SK-N-SH treated with all-trans-retinoic acid at 6 μM for 48 hours (cell line): ENCODE measurements at regions not wholly inside any gene's neighbourhood (a gene's known extent, or its start where the extent isn't known, plus 50 kb on each side); places are given as distances from the start of the nearest gene placed in this dataset.

Experiments used
- ATAC-seq: fragments of 200-7000 bp; cut with Tn5 transposase; 3 replicates; pipeline ENCODE4 v1.9.1; 2020; ENCODE audit warnings: mild to moderate bottlenecking, moderate library complexity
- ARNTL ChIP-seq: fragments of 450-650 bp; formaldehyde crosslinking; IDR thresholded peaks from 2 replicates; pipeline ENCODE4 v1.5.0; 2020; ENCODE audit warnings: low read depth, mild to moderate bottlenecking, moderate library complexity, borderline replicate concordance
- BACH2 ChIP-seq: fragments of 250-450 bp; sonication (Bioruptor Pico); IDR thresholded peaks from 2 replicates; pipeline ENCODE4 v1.9.0; 2021; ENCODE audit warnings: mild to moderate bottlenecking, borderline replicate concordance
- CSDC2 ChIP-seq: fragments of 250-450 bp; sonication (Bioruptor Pico); IDR thresholded peaks from 2 replicates; pipeline ENCODE4 v1.5.0; 2020; ENCODE audit warnings: mild to moderate bottlenecking, moderate library complexity
- CSRNP3 ChIP-seq: fragments of 250-450 bp; sonication (Bioruptor Pico); IDR thresholded peaks from 2 replicates; pipeline ENCODE4 v1.5.1; 2021; ENCODE audit warnings: mild to moderate bottlenecking, moderate library complexity
- ESRRG ChIP-seq: fragments of 250-450 bp; sonication (Bioruptor Pico); IDR thresholded peaks from 2 replicates; pipeline ENCODE4 v1.6.1; 2021; ENCODE audit warnings: mild to moderate bottlenecking
- GLIS3 ChIP-seq: fragments of 250-450 bp; sonication (Bioruptor Pico); IDR thresholded peaks from 2 replicates; pipeline ENCODE4 v1.5.0; 2020; ENCODE audit warnings: mild to moderate bottlenecking, moderate library complexity
- ISL1 ChIP-seq: fragments of 250-450 bp; sonication (Bioruptor Pico); IDR thresholded peaks from 2 replicates; pipeline ENCODE4 v2.1.2; 2022; ENCODE audit warnings: mild to moderate bottlenecking, moderate library complexity
- OSR1 ChIP-seq: fragments of 250-450 bp; sonication (Bioruptor Pico); IDR thresholded peaks from 2 replicates; pipeline ENCODE4 v1.8.0; 2022; ENCODE audit warnings: moderate library complexity, mild to moderate bottlenecking, inconsistent platforms
- PATZ1 ChIP-seq: fragments of 250-450 bp; sonication (Bioruptor Pico); IDR thresholded peaks from 2 replicates; pipeline ENCODE4 v1.8.0; 2020; ENCODE audit warnings: mild to moderate bottlenecking, moderate library complexity, borderline replicate concordance
- PPARA ChIP-seq: fragments of 250-450 bp; sonication (Bioruptor Pico); IDR thresholded peaks from 2 replicates; pipeline ENCODE4 v1.5.0; 2020; ENCODE audit warnings: mild to moderate bottlenecking, borderline replicate concordance
- SNAI2 ChIP-seq: fragments of 250-450 bp; sonication (Bioruptor Pico); IDR thresholded peaks from 2 replicates; pipeline ENCODE4 v1.5.0; 2020; ENCODE audit warnings: mild to moderate bottlenecking, moderate library complexity
- TOX ChIP-seq: fragments of 250-450 bp; sonication (Bioruptor Pico); IDR thresholded peaks from 2 replicates; pipeline ENCODE4 v1.8.0; 2021; ENCODE audit warnings: mild to moderate bottlenecking, moderate library complexity, borderline replicate concordance
- TSHZ2 ChIP-seq: fragments of 250-450 bp; sonication (Bioruptor Pico); IDR thresholded peaks from 2 replicates; pipeline ENCODE4 v1.5.0; 2020; ENCODE audit warnings: mild to moderate bottlenecking, moderate library complexity
- ZFP3 ChIP-seq: fragments of 250-450 bp; sonication (Bioruptor Pico); IDR thresholded peaks from 2 replicates; pipeline ENCODE4 v1.5.0; 2020; ENCODE audit warnings: mild to moderate bottlenecking, moderate library complexity
- ZFP30 ChIP-seq: fragments of 450-650 bp; formaldehyde crosslinking; IDR thresholded peaks from 2 replicates; pipeline ENCODE4 v1.5.0; 2022; ENCODE audit warnings: mild to moderate bottlenecking, moderate library complexity
- ZNF565 ChIP-seq: fragments of 450-650 bp; formaldehyde crosslinking; conservative IDR thresholded peaks from 2 replicates; pipeline ENCODE4 v1.5.0; 2020; ENCODE audit warnings: low read depth, mild to moderate bottlenecking, moderate library complexity
- ZNF70 ChIP-seq: fragments of 450-650 bp; formaldehyde crosslinking; IDR thresholded peaks from 2 replicates; pipeline ENCODE4 v1.5.0; 2020; ENCODE audit warnings: mild to moderate bottlenecking, moderate library complexity
- ZNF8 ChIP-seq: fragments of 450-650 bp; formaldehyde crosslinking; IDR thresholded peaks from 2 replicates; pipeline ENCODE4 v1.5.0; 2020; ENCODE audit warnings: mild to moderate bottlenecking, moderate library complexity

GRCh38 chr17:13421581-13422130 lies 180.1 kb downstream of the HS3ST3A1 start:
- TF ChIP-seq SNAI2 (no peak), ISL1 (CRISPR knock-in tag) (no peak), ZNF565 (CRISPR knock-in tag) (no peak), CSRNP3 (no peak), ZNF70 (CRISPR knock-in tag) (no peak)
- TF ChIP-seq, all 23 proteins: peak for 0

GRCh38 chr17:13420878-13421277 lies 180.9 kb downstream of the HS3ST3A1 start:
- TF ChIP-seq ARNTL (CRISPR knock-in tag) (no peak), PPARA (CRISPR knock-in tag) (no peak), CSRNP3 (no peak), ZNF70 (CRISPR knock-in tag) (no peak), ZFP30 (no peak), GLIS3 (CRISPR knock-in tag) (no peak), BACH2 (CRISPR knock-in tag) (no peak)
- no peak for ATAC-seq

More at GRCh38 chr17:13421581-13422130, 180.1 kb downstream of the HS3ST3A1 start:
- ATAC-seq = no peak

- TF ChIP-seq PATZ1 (CRISPR knock-in tag) = no peak
- TF ChIP-seq TOX (CRISPR knock-in tag) = no peak
- TF ChIP-seq CSDC2 = no peak
- no peak for TF ChIP-seq GLIS3 (CRISPR knock-in tag)
- TF ChIP-seq ARNTL (CRISPR knock-in tag) = no peak
- TF ChIP-seq TSHZ2 (CRISPR knock-in tag) = no peak
- ATAC-seq = no peak
These were observed 181.3 kb downstream of the HS3ST3A1 start for GRCh38 chr17:13420418-13420826.

GRCh38 chr17:13419676-13420075 lies 182.1 kb downstream of the HS3ST3A1 start:
- no peak for ATAC-seq
- TF ChIP-seq ZNF8 (CRISPR knock-in tag) = no peak
- no peak for TF ChIP-seq ZNF70 (CRISPR knock-in tag)
- no peak for TF ChIP-seq BACH2 (CRISPR knock-in tag)
- TF ChIP-seq, all 23 proteins: peak for 0

GRCh38 chr17:13418891-13419290 lies 182.8 kb downstream of the HS3ST3A1 start:
- ATAC-seq = no peak
- TF ChIP-seq BACH2 (CRISPR knock-in tag) (no peak), ESRRG (CRISPR knock-in tag) (no peak), TOX (CRISPR knock-in tag) (no peak), OSR1 (CRISPR knock-in tag) (no peak), ZFP3 (CRISPR knock-in tag) (no peak), ZNF70 (CRISPR knock-in tag) (no peak)
